ENCODE measurements at regions not wholly inside any gene's neighbourhood (a gene's known extent, or its start where the extent isn't known, plus 50 kb on each side); places are given as distances from the start of the nearest gene placed in this dataset.

- ChIA-PET POLR2A (ENCODE audit: partially characterized antibody) (no interaction called here), CTCF (ENCODE audit: partially characterized antibody) (interaction anchor here (0.9 to 4.3 kb wide), 6 partner anchors 10 to 709 kb away, joined by 3 to 32 read pairs (median 6); no protein-coding TSS in a partner anchor)
- no peaks in the 10 kb centered on the region for H3K79me2 ChIP-seq (ENCODE audit: control insufficient read depth in 1 of 2, insufficient read depth in 2 of 2, low read length in 2 of 2)
- no peak overlapping the region for H3K14ac ChIP-seq (ENCODE audit: insufficient read length)
- H3K23ac ChIP-seq (ENCODE audit: insufficient read length), result no peak overlapping the region
- no peak overlapping the region for H2AK5ac ChIP-seq (ENCODE audit: low read depth, low read length)
- no peak overlapping the region for H3K27ac ChIP-seq (ENCODE audit: low read depth, low read length)
- H3K18ac ChIP-seq (ENCODE audit: extremely low read depth, low read length), result no peak overlapping the region
- no peak overlapping the region for H4K91ac ChIP-seq (replicated peaks; ENCODE audit: insufficient read length, low read length)
- no peak overlapping the region for H3K56ac ChIP-seq (replicated peaks; ENCODE audit: insufficient read length, low read depth, low read length)
- H3K79me1 ChIP-seq (ENCODE audit: low read depth, low read length), result no peaks in the 10 kb centered on the region
- H3K4me2 ChIP-seq (ENCODE audit: insufficient read depth in 1 of 2, low read depth in 2 of 2, low read length in 2 of 2), result no peak overlapping the region
- DNase-seq (ENCODE audit: low read depth in 1 of 2, low spot score in 2 of 2), result no peak
- no peak overlapping the region for H4K8ac ChIP-seq (ENCODE audit: extremely low read depth, insufficient read depth, low read length)
- no peak overlapping the region for H3K4ac ChIP-seq (replicated peaks; ENCODE audit: insufficient read length, low read depth, low read length)
- no peaks in the 10 kb centered on the region for H4K20me1 ChIP-seq (replicated peaks in 1 of 2; ENCODE audit: control insufficient read depth in 1 of 2, insufficient read depth in 2 of 2, low read length in 2 of 2)
- FAIRE-seq, result peak; percentile 81
- H2BK15ac ChIP-seq (ENCODE audit: low read length), result no peak overlapping the region
- no peak overlapping the region for H3K4me3 ChIP-seq (ENCODE audit: extremely low read depth in 1 of 4, insufficient read depth in 2 of 4, low read depth in 3 of 4, low read length in 4 of 4)
- H2BK12ac ChIP-seq (ENCODE audit: low read depth, low read length), result no peak overlapping the region
- H2BK5ac ChIP-seq (ENCODE audit: low read depth, low read length), result no peak overlapping the region
- H4K5ac ChIP-seq (ENCODE audit: insufficient read length, low read depth, low read length), result no peak overlapping the region
- H2BK120ac ChIP-seq (replicated peaks; ENCODE audit: low read depth, low read length), result no peak overlapping the region
- TF ChIP-seq SIN3A (conservative IDR thresholded peaks at IDR 0.05 in 1 of 2, IDR thresholded peaks at IDR 0.05 in 1 of 2; ENCODE audit: low read depth in 1 of 2, low read length in 2 of 2) (no peak), SAP30 (IDR thresholded peaks at IDR 0.05; ENCODE audit: insufficient read depth, insufficient replicate concordance, low read length) (no peak), RAD21 (IDR thresholded peaks at IDR 0.05 in 1 of 2, conservative IDR thresholded peaks at IDR 0.05 in 1 of 2; ENCODE audit: low read depth in 2 of 2, low read length in 2 of 2) (peak; percentile 86 to 93), CTCF (IDR thresholded peaks at IDR 0.05; ENCODE audit: control extremely low read depth in 1 of 3, insufficient read depth in 1 of 3, low read depth in 1 of 3, low read length in 3 of 3) (peak; percentile 77 to 98 (median 90))
- H2AFZ ChIP-seq (ENCODE audit: low read length), result 0 out of 2 replicates have a peak overlapping the region, but pooled peaks have one; percentile 46
- H3K27me3 ChIP-seq (replicated peaks in 1 of 4; ENCODE audit: control insufficient read depth in 3 of 4, extremely low read depth in 1 of 4, insufficient read depth in 3 of 4, low read length in 3 of 4), result no peaks in the 10 kb centered on the region
- H3K9ac ChIP-seq (replicated peaks in 1 of 4; ENCODE audit: extremely low read depth in 1 of 4, low read depth in 3 of 4, low read length in 3 of 4), result no peak overlapping the region
- H3K23me2 ChIP-seq (ENCODE audit: low read depth, low read length), result no peaks in the 10 kb centered on the region
- WGBS, 2 experiments (ENCODE audit: extremely low coverage in 1 of 2, insufficient coverage in 1 of 2, insufficient read length in 1 of 2, insufficient replicate concordance in 2 of 2, low coverage in 1 of 2, low lambda C conversion rate in 2 of 2, missing lambda C conversion rate in 1 of 2), result 63% methylated on average over 3 of the region's 3 CpGs; no CpG with 5 or more reads in 1 of the 2 experiments
- no peaks in the 10 kb centered on the region for H3K36me3 ChIP-seq (ENCODE audit: control insufficient read depth in 2 of 4, insufficient read depth in 4 of 4, low read length in 3 of 4)
- no peak overlapping the region for H2BK20ac ChIP-seq (ENCODE audit: low read length)
- H3K4me1 ChIP-seq (replicated peaks in 1 of 4; ENCODE audit: control insufficient read depth in 3 of 4, insufficient read depth in 4 of 4, low read length in 3 of 4), result no peaks in the 10 kb centered on the region
- H3K9me3 ChIP-seq (ENCODE audit: insufficient read depth in 2 of 2, low read depth in 1 of 2, low read length in 1 of 2), result no peaks in the 10 kb centered on the region
These were observed 56.3 kb upstream of the UPP2 start for GRCh38 chr2:158045362-158045761.

All from H1 (cell line).